GM12873 (cell line): ENCODE measurements at regions not wholly inside any gene's neighbourhood (a gene's known extent, or its start where the extent isn't known, plus 50 kb on each side); places are given as distances from the start of the nearest gene placed in this dataset.

Source experiments
- TF ChIP-seq, protein P1 (sequence below): IDR thresholded peaks from 2 replicates; pipeline ENCODE4 v1.5.1; 2012; ENCODE audit warnings: low read depth, mild to moderate bottlenecking, moderate library complexity, low read length, control low read depth; ENCODE audit not compliant: insufficient read depth; ENCODE audit errors: missing control alignments

DNA sequence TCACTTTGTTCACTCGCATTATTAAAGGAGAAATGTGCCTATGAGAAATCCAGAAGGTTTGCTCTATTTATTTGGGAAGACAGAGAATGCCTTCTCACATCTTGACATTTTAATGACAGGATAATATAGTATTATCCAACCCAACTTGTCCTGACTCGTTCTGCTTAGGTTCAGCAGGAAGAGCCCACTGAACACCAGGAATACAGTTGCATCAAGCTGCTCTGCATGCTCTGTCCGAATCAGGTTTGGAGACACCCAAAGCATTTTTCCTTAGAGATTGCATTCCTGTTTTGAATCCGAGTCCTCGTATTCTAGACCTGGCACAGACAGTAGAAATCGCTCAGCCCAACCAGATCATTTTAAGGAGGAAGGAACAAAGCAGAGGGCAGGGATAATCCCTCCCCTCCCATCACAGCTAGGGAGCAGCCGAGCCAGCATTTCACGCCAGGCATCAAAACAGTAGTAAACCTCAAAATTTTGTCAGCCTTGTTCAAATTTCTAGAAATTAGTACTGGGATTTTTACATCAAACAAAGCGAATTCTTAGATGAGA, 837.4 kb upstream of the ID2 start:
- TF ChIP-seq, protein P1, sequence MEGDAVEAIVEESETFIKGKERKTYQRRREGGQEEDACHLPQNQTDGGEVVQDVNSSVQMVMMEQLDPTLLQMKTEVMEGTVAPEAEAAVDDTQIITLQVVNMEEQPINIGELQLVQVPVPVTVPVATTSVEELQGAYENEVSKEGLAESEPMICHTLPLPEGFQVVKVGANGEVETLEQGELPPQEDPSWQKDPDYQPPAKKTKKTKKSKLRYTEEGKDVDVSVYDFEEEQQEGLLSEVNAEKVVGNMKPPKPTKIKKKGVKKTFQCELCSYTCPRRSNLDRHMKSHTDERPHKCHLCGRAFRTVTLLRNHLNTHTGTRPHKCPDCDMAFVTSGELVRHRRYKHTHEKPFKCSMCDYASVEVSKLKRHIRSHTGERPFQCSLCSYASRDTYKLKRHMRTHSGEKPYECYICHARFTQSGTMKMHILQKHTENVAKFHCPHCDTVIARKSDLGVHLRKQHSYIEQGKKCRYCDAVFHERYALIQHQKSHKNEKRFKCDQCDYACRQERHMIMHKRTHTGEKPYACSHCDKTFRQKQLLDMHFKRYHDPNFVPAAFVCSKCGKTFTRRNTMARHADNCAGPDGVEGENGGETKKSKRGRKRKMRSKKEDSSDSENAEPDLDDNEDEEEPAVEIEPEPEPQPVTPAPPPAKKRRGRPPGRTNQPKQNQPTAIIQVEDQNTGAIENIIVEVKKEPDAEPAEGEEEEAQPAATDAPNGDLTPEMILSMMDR = no peak

DNA sequence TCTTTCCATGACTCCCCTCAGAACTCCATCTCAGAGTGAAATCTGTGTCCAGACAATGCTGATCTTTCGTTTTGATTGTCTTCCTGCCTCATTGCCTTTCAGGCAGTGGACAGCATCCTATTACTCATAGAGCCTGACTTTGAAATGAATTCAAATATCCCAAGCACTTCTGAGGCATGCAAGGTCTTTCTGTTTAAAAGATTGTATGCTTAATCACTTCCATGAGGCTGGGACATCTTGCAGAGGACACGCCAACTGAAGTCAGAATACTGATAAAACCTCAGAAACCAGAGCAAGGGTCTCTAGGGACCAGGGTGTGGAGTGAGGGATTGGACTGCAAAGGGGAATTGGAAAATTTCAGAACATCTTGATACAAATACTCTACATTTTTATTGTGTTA, 836.5 kb upstream of the ID2 start:
- TF ChIP-seq, protein P1 = no peak

DNA sequence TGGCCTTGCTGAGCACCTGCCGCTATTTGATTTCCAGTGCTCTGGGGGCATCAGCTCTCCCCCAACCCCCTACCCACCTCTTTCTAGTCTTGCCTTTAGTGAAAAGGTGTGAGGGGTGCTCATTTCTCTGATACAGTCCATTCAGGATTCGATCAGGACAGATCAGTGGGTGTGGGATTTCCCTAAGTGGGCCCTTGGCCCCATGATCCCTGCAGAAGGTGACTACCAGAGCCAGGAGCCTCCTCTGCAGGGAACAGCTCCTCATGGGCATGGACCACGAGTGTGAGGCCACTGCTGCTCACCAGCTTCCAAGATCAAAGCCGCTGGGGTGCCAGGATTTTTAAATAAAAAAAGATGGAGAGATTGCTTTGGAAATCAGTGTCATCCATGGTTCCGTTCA, 835.2 kb upstream of the ID2 start:
- TF ChIP-seq, protein P1 = no peak

DNA sequence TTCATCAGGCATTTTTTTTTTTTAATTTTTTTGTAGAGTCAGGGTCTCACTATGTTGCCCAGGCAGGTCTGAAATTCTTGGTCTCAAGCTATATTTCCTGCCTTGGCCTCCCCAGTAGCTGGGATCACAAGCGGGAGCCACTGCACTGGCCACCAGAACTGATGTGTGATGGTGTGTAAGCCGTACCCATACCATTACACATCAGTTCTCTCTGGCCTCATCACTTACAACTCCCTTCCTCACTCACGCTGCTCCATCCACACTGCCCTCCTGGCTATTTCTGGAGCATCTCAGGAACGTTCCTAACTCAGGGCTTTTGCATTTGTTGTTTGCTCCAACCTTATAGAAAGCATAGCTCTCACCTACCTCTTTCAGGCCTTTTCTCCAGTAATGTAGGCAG, 834.5 kb upstream of the ID2 start:
- TF ChIP-seq, protein P1 = no peak

DNA sequence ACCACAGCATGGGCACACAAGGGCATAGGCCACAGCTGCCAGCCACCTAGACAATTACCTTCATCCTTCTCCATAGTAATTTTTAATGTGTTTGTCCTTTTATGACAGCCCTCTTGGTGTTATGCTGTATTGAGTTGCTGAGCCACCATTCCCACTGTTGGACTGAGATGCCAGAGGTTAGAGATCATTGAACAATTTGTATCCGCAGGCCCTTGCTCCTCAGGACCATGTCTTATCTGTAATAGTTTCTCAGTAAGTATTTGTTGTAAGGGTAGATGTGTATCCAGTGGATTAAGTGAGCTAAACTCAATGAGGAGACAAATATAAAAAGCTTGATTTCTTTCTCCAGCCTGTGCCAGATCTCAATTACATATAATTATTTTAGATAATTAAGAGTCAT, 832.8 kb upstream of the ID2 start:
- TF ChIP-seq, protein P1 = no peak

DNA sequence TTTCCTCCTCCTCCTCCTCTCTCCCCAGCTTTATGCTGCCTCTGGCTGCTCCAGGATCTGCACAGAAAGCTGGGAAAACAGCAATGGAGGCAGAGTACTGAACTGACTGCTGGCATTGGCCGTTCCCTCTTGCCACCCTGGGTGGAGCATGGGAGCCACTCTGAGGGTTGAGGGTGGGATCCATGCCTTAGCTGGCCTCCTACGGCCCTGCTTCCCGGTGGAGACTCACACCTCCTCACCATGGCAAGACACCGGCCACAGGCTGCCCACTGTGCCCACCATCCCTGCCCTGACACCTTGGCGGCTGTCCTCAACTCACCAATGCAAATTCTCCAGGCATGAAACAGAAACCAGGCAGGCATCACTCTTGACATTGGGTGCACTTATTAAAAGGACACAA, 832.3 kb upstream of the ID2 start:
- TF ChIP-seq, protein P1 = no peak

DNA sequence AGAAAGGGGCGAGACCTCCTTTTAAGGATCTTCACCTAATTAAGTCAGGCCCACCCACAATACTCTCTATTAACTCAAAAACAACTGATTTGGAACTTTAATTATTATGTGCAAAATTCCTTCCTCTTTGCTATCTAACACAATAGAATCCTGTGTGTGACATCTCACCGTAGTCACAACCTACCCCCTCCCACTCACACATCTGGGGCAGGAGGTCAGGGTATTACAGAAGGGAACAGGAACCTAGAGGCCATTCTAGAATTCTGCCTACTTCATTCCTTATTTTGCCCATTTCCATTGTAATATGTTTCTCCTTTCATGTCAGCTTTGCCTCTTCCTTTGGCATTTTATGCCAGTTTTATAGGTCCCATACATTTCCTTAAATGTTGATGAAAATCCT, 829.3 kb upstream of the ID2 start:
- TF ChIP-seq, protein P1 = no peak
